ENCODE measurements at regions not wholly inside any gene's neighbourhood (a gene's known extent, or its start where the extent isn't known, plus 50 kb on each side); places are given as distances from the start of the nearest gene placed in this dataset.

GRCh38 chr12:115209230-115209629, 525.3 kb upstream of the TBX3 start:
- Mint-ChIP-seq H3K36me3 (ENCODE audit: low read depth) (no peaks in the 10 kb centered on the region), H3K27ac (no peak overlapping the region)

GRCh38 chr12:115208098-115208497, 524.1 kb upstream of the TBX3 start:
- no peak for TF ChIP-seq CTCF (IDR thresholded peaks at IDR 0.05; ENCODE audit: unreplicated experiment in 3 of 3)
- no peaks in the 10 kb centered on the region for H3K36me3 Mint-ChIP-seq (ENCODE audit: low read depth)
- H3K9me3 Mint-ChIP-seq: peaks cover 3% of the 10 kb centered on the region
- H3K4me3 Mint-ChIP-seq: no peak overlapping the region
- H3K27me3 Mint-ChIP-seq (ENCODE audit: low read depth): no peaks in the 10 kb centered on the region
- peak overlapping the region in 1 of 3 experiments; percentile 8 for H3K27ac Mint-ChIP-seq
- H3K4me1 Mint-ChIP-seq: peaks cover 72% of the 10 kb centered on the region

More at GRCh38 chr12:115209230-115209629, 525.3 kb upstream of the TBX3 start:
- Mint-ChIP-seq H3K27me3 (ENCODE audit: low read depth) (no peaks in the 10 kb centered on the region), H3K4me3 (no peak overlapping the region), H3K9me3 (peaks cover 3% of the 10 kb centered on the region), H3K4me1 (peaks cover 72% of the 10 kb centered on the region)
- TF ChIP-seq CTCF (IDR thresholded peaks at IDR 0.05; ENCODE audit: unreplicated experiment in 3 of 3): no peak

GRCh38 chr12:115207216-115207915, 523.4 kb upstream of the TBX3 start:
- Mint-ChIP-seq H3K27ac (peak overlapping the region in 2 of 3 experiments; percentile 8 to 48), H3K36me3 (ENCODE audit: low read depth) (no peaks in the 10 kb centered on the region)

GRCh38 chr12:115206801-115207200, 522.8 kb upstream of the TBX3 start:
- no peak for TF ChIP-seq CTCF (IDR thresholded peaks at IDR 0.05; ENCODE audit: unreplicated experiment in 3 of 3)
- Mint-ChIP-seq H3K9me3 (peaks cover 2% of the 10 kb centered on the region), H3K4me3 (no peak overlapping the region), H3K27ac (peak overlapping the region in 2 of 3 experiments; percentile 8 to 20), H3K36me3 (ENCODE audit: low read depth) (no peaks in the 10 kb centered on the region), H3K4me1 (peaks cover 76% of the 10 kb centered on the region), H3K27me3 (ENCODE audit: low read depth) (no peaks in the 10 kb centered on the region)

More at GRCh38 chr12:115207216-115207915, 523.4 kb upstream of the TBX3 start:
- H3K9me3 Mint-ChIP-seq: peaks cover 3% of the 10 kb centered on the region
- peaks cover 75% of the 10 kb centered on the region for H3K4me1 Mint-ChIP-seq
- no peak for TF ChIP-seq CTCF (IDR thresholded peaks at IDR 0.05; ENCODE audit: unreplicated experiment in 3 of 3)
- H3K27me3 Mint-ChIP-seq (ENCODE audit: low read depth): no peaks in the 10 kb centered on the region
- no peak overlapping the region for H3K4me3 Mint-ChIP-seq

GRCh38 chr12:115205755-115206308, 521.9 kb upstream of the TBX3 start:
- H3K27ac Mint-ChIP-seq: peak overlapping the region in 2 of 3 experiments; percentile 68 to 72
- no peaks in the 10 kb centered on the region for H3K36me3 Mint-ChIP-seq (ENCODE audit: low read depth)
- H3K4me3 Mint-ChIP-seq: no peak overlapping the region
- H3K9me3 Mint-ChIP-seq: no peaks in the 10 kb centered on the region
- no peaks in the 10 kb centered on the region for H3K27me3 Mint-ChIP-seq (ENCODE audit: low read depth)
- TF ChIP-seq CTCF (IDR thresholded peaks at IDR 0.05; ENCODE audit: unreplicated experiment in 3 of 3): no peak
- H3K4me1 Mint-ChIP-seq: peaks cover 75% of the 10 kb centered on the region
